Heart left ventricle (tissue), 13 donors: ENCODE measurements at regions not wholly inside any gene's neighbourhood (a gene's known extent, or its start where the extent isn't known, plus 50 kb on each side); places are given as distances from the start of the nearest gene placed in this dataset.

Experiments
- CTCF ChIP-seq, 12 donors: fragments of 200-600 bp; sonication (generic) in 4 of 12; IDR thresholded peaks; one replicate each; pipeline versions ENCODE4 v1.5.0 to v1.8.0; 2018 to 2022; ENCODE audit warnings: antibody characterized with exemption in 12 of 12, mild to moderate bottlenecking in 5 of 12
- POLR2A ChIP-seq, 2 donors: fragments of 450-650 bp; IDR thresholded peaks; one replicate each; pipeline ENCODE4 v1.6.1; 2017; ENCODE audit warnings: antibody characterized with exemption in 2 of 2, mild to moderate bottlenecking in 2 of 2, moderate library complexity in 2 of 2
- donor health status: ischemic (EF 13 %, LVEDD 7.1; RV severe dilation, severe dysfunction).
- donor health status: DM: no; HTN: yes; CAD: no.
- donor health status: DM: no; HTN: no; CAD: no.
- donor health status: ischemic (EF 25% LVEDD 6.9; RV normal size, moderate dysfunction).
- donor health status: ischemic (EF 25% LVEDD 5.7; RV mildly dilated, moderate dysfunction).
- donor health status: ischemic (EF 35%, LVEDD 5.7; RV mildly dilated, moderate dysfunction).
- donor health status: nonischemic (EF 11% LVEDD 7.7; RV severe dilation, severe dysfunction).
- donor health status: DM: yes; HTN: yes; CAD: no.
- donor health status: PGD.
- donor health status: ischemic (EF 29% LVEDD 5.4; RV normal size, mild dysfunction).
- donor health status: nonischemic (EF 23%, LVEDD 6.1; RV moderate dilation, normal function).

- TF ChIP-seq POLR2A (IDR thresholded peaks at IDR 0.05): no peak
- no peak for TF ChIP-seq CTCF (IDR thresholded peaks at IDR 0.05)
Measured at GRCh38 chr6:167707686-167708500, 118.8 kb upstream of the AFDN start.
